K562 (cell line): ENCODE measurements at regions not wholly inside any gene's neighbourhood (a gene's known extent, or its start where the extent isn't known, plus 50 kb on each side); places are given as distances from the start of the nearest gene placed in this dataset.

ENCODE experiments used
- JUND ChIP-seq, 2 experiments: IDR thresholded peaks; 2 replicates in 1 of 2; 3 replicates in 1 of 2; pipeline ENCODE4 v1.6.1; 2011; ENCODE audit warnings: borderline replicate concordance in 2 of 2, low read depth in 2 of 2, low read length in 2 of 2, improper control_type of control experiment in 1 of 2, missing biosample characterization in 1 of 2, missing genetic modification characterization in 1 of 2, missing genetic modification reagents in 1 of 2
- MEIS2 ChIP-seq: fragments of 450-650 bp; IDR thresholded peaks from 2 replicates; pipeline ENCODE4 v1.6.1; 2014; ENCODE audit warnings: mild to moderate bottlenecking; ENCODE audit not compliant: partially characterized antibody
- POLR2H ChIP-seq: IDR thresholded peaks from 2 replicates; pipeline ENCODE4 v1.6.1; 2016; ENCODE audit warnings: missing genetic modification characterization, low read depth, mild to moderate bottlenecking, control low read depth, missing compliant biosample characterization, moderate library complexity
- PTTG1 ChIP-seq: fragments of 450-650 bp; IDR thresholded peaks from 2 replicates; pipeline ENCODE4 v1.6.1; 2016; ENCODE audit warnings: low read depth, mild to moderate bottlenecking, missing genetic modification characterization, missing compliant biosample characterization
- RFX1 ChIP-seq: fragments of 450-650 bp; IDR thresholded peaks from 2 replicates; pipeline ENCODE4 v1.6.1; 2016; ENCODE audit warnings: mild to moderate bottlenecking, moderate library complexity
- ZNF140 ChIP-seq: fragments of 250-450 bp; sonication (Bioruptor Pico); IDR thresholded peaks from 2 replicates; pipeline ENCODE4 v1.8.0; 2021; ENCODE audit warnings: moderate library complexity, mild to moderate bottlenecking, inconsistent platforms
- TF ChIP-seq, protein P1 (sequence below), 2 experiments: fragments of 450-650 bp; IDR thresholded peaks; 2 replicates each; pipeline ENCODE4 v1.6.1; 2016; ENCODE audit warnings: mild to moderate bottlenecking in 2 of 2, borderline replicate concordance in 1 of 2, low read depth in 1 of 2, moderate library complexity in 1 of 2
- TF ChIP-seq, protein P2 (sequence below): fragments of 450-650 bp; formaldehyde crosslinking; IDR thresholded peaks from 2 replicates; pipeline ENCODE4 v1.4.0; 2020; ENCODE audit warnings: mild to moderate bottlenecking, mixed read lengths

DNA sequence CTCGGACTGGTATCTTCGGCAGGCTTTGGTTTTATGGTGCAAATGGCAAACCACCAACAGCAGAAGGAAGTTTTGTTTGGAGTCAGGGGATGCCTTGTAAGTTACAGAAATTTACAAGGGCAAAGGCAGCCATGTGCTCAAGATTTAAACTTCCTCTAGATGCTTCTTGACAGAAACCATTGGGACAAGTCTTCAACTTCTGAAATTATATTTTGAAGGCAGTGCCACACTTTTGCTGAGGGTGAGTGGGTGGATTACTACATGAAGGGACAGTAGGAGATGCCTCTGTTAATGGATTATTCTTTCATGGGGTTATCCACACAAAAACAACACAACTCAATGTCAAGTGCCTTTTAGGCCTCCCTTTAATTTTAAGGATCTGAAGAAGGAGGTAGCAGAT, 97.9 kb downstream of the VAPA start (continued):
- TF ChIP-seq, protein P1, sequence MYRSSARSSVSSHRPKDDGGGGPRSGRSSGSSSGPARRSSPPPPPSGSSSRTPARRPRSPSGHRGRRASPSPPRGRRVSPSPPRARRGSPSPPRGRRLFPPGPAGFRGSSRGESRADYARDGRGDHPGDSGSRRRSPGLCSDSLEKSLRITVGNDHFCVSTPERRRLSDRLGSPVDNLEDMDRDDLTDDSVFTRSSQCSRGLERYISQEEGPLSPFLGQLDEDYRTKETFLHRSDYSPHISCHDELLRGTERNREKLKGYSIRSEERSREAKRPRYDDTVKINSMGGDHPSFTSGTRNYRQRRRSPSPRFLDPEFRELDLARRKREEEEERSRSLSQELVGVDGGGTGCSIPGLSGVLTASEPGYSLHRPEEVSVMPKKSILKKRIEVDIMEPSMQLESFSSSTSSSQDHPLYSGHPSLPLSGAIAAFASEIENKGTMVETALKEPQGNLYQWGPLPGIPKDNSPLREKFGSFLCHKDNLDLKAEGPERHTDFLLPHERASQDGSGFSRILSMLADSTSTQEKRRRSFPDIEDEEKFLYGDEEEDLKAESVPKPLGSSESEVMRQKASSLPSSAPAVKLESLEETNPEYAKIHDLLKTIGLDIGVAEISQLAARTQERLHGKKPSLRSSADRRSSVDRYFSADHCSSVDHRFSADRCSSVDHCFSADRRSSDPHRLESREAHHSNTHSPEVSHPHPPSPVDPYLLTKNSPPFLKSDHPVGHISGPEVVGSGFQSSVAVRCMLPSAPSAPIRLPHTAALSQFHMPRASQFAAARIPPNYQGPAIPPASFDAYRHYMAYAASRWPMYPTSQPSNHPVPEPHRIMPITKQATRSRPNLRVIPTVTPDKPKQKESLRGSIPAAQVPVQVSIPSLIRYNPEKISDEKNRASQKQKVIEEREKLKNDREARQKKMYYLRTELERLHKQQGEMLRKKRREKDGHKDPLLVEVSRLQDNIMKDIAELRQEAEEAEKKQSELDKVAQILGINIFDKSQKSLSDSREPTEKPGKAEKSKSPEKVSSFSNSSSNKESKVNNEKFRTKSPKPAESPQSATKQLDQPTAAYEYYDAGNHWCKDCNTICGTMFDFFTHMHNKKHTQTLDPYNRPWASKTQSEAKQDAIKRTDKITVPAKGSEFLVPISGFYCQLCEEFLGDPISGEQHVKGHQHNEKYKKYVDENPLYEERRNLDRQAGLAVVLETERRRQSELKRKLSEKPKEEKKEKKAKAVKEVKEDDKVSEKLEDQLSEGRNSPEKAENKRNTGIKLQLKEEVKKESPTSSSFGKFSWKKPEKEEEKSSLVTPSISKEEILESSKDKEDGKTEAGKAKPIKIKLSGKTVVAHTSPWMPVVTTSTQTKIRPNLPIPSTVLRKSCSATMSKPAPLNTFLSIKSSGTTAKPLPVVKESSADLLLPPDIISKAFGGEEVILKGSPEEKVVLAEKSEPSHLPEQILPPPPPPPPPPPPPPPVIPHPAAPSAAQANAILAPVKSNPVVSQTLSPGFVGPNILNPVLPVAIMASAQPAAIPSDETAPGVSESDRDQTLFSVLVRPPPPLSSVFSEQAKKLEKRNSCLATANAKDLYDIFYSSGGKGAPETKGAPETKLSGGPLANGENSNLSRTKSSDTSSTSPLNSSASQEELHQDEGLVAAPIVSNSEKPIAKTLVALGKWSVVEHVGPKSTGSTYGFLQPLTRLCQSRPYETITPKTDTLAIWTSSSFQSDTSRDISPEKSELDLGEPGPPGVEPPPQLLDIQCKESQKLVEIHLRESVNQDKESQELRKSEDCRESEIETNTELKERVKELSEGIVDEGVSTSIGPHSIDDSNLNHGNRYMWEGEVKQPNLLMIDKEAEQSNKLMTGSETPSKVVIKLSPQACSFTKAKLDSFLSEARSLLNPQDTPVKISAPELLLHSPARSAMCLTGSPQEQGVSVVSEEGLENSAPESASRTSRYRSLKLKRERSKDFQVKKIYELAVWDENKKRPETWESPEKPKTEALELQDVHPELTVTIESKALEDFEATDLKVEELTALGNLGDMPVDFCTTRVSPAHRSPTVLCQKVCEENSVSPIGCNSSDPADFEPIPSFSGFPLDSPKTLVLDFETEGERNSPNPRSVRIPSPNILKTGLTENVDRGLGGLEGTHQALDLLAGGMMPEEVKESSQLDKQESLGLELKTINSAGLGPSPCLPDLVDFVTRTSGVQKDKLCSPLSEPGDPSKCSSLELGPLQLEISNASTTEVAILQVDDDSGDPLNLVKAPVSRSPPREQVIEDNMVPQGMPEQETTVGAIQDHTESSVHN (IDR thresholded peaks at IDR 0.05; ENCODE audit: borderline replicate concordance in 1 of 2, low read depth in 1 of 2) = no peak
- TF ChIP-seq RFX1 (no peak), PTTG1 (tag) (no peak), MEIS2 (no peak), JUND (IDR thresholded peaks at IDR 0.05; ENCODE audit: borderline replicate concordance, low read depth, low read length) (no peak), JUND (tag; IDR thresholded peaks at IDR 0.05; ENCODE audit: borderline replicate concordance, low read depth, low read length) (no peak), ZNF140 (CRISPR knock-in tag) (no peak), POLR2H (tag) (no peak)
- TF ChIP-seq, protein P2, sequence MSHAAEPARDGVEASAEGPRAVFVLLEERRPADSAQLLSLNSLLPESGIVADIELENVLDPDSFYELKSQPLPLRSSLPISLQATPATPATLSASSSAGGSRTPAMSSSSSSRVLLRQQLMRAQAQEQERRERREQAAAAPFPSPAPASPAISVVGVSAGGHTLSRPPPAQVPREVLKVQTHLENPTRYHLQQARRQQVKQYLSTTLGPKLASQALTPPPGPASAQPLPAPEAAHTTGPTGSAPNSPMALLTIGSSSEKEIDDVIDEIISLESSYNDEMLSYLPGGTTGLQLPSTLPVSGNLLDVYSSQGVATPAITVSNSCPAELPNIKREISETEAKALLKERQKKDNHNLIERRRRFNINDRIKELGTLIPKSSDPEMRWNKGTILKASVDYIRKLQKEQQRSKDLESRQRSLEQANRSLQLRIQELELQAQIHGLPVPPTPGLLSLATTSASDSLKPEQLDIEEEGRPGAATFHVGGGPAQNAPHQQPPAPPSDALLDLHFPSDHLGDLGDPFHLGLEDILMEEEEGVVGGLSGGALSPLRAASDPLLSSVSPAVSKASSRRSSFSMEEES = no peak
- TF ChIP-seq, all 486 proteins: peak for 0
